ENCODE measurements at regions not wholly inside any gene's neighbourhood (a gene's known extent, or its start where the extent isn't known, plus 50 kb on each side); places are given as distances from the start of the nearest gene placed in this dataset.

- TF ChIP-seq CEBPB (IDR thresholded peaks at IDR 0.05; ENCODE audit: low read depth, low read length): no peak
- no peak for TF ChIP-seq RAD21 (IDR thresholded peaks at IDR 0.05; ENCODE audit: low read length)
- no peak for TF ChIP-seq CTCF (conservative IDR thresholded peaks at IDR 0.05; ENCODE audit: low read depth, low read length)
- TF ChIP-seq MAFK (IDR thresholded peaks at IDR 0.05; ENCODE audit: low read depth, low read length): no peak
- TF ChIP-seq BHLHE40 (IDR thresholded peaks at IDR 0.05; ENCODE audit: low read depth, low read length): no peak
Observed at GRCh38 chr10:109784236-109784635, 139.1 kb downstream of the XPNPEP1 start.

Measured in IMR-90 (cell line).